Ascending aorta (tissue), 2 donors: ENCODE measurements at regions not wholly inside any gene's neighbourhood (a gene's known extent, or its start where the extent isn't known, plus 50 kb on each side); places are given as distances from the start of the nearest gene placed in this dataset.
A peak's percentile ranks its signal among the peaks of the same experiment; 100 is the strongest.

Experiments used
- DNase-seq, 2 donors: peaks; one replicate each; pipeline ENCODE4 v3.0.0-alpha.2; 2019; ENCODE audit warnings: low spot score in 2 of 2
- H3K27ac ChIP-seq, 2 donors: fragments of 200-600 bp; sonication (generic); one replicate each; pipeline ENCODE4 v1.5.1; 2016 to 2017; ENCODE audit warnings: mild to moderate bottlenecking in 1 of 2
- H3K27me3 ChIP-seq: fragments of 200-600 bp; sonication (generic); one replicate; pipeline ENCODE4 v1.5.1; 2017
- H3K36me3 ChIP-seq, 2 donors: fragments of 200-600 bp; sonication (generic); one replicate each; pipeline ENCODE4 v1.5.1; 2016
- H3K4me1 ChIP-seq, 2 donors: fragments of 200-600 bp; sonication (generic); one replicate each; pipeline ENCODE4 v1.5.1; 2016 to 2017; ENCODE audit warnings: mild to moderate bottlenecking in 1 of 2
- H3K4me3 ChIP-seq, 2 donors: fragments of 200-600 bp; sonication (generic); one replicate each; pipeline ENCODE4 v1.5.1; 2016 to 2017; ENCODE audit warnings: mild to moderate bottlenecking in 1 of 2
- H3K9me3 ChIP-seq, 2 donors: fragments of 200-600 bp; sonication (generic); one replicate each; pipeline ENCODE4 v1.5.1; 2016
- intact Hi-C: fragments of 100-400 bp; cut with DNase I; formaldehyde crosslinking; loops from one replicate; pipeline ENCODE4 v1.15.1; 2023
- TF ChIP-seq, protein P1 (sequence below), 3 experiments: fragments of 200-600 bp in 2 of 3; fragments of 450-650 bp in 1 of 3; sonication (generic) in 2 of 3; IDR thresholded peaks; one replicate each; pipeline ENCODE4 v1.5.1; 2016 to 2019; ENCODE audit warnings: antibody characterized with exemption in 3 of 3, mild to moderate bottlenecking in 1 of 3, moderate library complexity in 1 of 3

DNA sequence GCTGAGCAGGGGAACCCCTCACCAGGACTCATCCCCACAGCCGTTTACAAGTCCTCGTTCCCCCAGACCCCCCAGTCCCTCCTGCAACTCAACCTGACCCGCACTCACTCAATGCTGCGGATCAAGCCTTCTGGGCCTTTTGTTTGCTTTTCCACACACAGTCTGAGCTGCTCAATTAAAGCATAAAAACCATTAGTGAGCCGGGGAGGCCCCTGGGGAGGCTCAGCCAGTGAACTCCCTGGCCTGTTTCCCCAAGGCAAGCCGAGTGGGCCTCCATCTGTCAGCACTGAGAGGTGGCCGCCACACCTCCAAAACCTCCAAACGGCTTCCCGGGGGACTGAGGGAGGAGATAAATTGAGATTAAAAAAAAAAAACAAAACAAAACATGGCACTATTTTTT is 158.5 kb downstream of the SHOX start:
- H3K4me3 ChIP-seq, result no peak overlapping the region
- no peak for DNase-seq
- no peaks in the 10 kb centered on the region for H3K27me3 ChIP-seq
- H3K27ac ChIP-seq, result no peak overlapping the region
- H3K4me1 ChIP-seq, result no peaks in the 10 kb centered on the region
- H3K9me3 ChIP-seq, result no peaks in the 10 kb centered on the region
- H3K36me3 ChIP-seq, result no peaks in the 10 kb centered on the region
- TF ChIP-seq, protein P1, sequence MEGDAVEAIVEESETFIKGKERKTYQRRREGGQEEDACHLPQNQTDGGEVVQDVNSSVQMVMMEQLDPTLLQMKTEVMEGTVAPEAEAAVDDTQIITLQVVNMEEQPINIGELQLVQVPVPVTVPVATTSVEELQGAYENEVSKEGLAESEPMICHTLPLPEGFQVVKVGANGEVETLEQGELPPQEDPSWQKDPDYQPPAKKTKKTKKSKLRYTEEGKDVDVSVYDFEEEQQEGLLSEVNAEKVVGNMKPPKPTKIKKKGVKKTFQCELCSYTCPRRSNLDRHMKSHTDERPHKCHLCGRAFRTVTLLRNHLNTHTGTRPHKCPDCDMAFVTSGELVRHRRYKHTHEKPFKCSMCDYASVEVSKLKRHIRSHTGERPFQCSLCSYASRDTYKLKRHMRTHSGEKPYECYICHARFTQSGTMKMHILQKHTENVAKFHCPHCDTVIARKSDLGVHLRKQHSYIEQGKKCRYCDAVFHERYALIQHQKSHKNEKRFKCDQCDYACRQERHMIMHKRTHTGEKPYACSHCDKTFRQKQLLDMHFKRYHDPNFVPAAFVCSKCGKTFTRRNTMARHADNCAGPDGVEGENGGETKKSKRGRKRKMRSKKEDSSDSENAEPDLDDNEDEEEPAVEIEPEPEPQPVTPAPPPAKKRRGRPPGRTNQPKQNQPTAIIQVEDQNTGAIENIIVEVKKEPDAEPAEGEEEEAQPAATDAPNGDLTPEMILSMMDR (IDR thresholded peaks at IDR 0.05), result no peak
- intact Hi-C loops, result no loop called here

DNA sequence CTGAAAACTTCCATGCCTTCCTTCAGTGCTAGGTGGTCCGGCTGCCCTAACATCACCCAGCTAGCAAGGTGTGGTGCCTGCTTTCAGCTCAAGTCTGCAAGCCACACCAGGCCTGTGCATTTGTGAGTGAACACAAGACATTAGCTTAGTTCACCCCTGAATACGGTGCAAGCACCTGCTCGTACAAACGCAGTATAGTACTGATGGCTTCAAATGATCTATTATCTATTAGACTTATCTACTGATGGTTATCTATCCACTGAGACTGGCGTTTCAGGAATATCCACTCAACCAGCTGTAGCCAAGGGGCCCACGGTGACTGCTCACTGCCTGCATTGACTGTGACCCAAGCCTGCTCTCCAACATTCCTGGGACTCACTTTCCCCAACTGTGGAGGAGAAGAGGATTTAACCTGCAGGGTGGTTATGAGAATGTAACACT is 155.9 kb downstream of the SHOX start:
- no peaks in the 10 kb centered on the region for H3K27me3 ChIP-seq
- no peaks in the 10 kb centered on the region for H3K36me3 ChIP-seq
- no peaks in the 10 kb centered on the region for H3K4me1 ChIP-seq
- no peaks in the 10 kb centered on the region for H3K9me3 ChIP-seq
- intact Hi-C loops, result no loop called here
- H3K4me3 ChIP-seq, result no peak overlapping the region
- no peak for DNase-seq
- TF ChIP-seq, protein P1 (IDR thresholded peaks at IDR 0.05), result no peak
- no peak overlapping the region for H3K27ac ChIP-seq

DNA sequence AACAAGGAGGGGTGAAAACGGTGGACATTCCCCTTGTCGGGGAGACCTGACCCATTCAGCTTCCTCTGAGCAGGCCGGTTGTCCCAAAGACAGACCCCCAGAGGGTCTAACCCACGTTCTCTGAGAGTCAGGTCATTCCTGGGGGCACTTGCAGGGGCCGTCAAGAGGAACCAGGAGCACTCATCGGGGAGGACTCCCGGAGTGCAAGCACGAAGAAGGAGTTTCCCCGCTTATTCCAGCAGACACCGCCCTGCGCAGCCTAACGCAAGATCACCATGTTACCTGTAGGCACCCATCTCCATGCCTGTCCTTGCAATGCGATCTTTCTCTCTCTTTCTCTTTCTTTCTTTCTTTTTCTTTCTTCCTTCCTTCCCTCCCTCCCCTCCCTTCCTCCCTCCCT is 154.2 kb downstream of the SHOX start:
- Histone ChIP-seq H3K27ac (no peak overlapping the region), H3K27me3 (no peaks in the 10 kb centered on the region), H3K9me3 (no peaks in the 10 kb centered on the region), H3K4me3 (no peak overlapping the region), H3K36me3 (no peaks in the 10 kb centered on the region), H3K4me1 (no peaks in the 10 kb centered on the region)
- TF ChIP-seq, protein P1 (IDR thresholded peaks at IDR 0.05), result no peak
- no peak for DNase-seq
- intact Hi-C loops, result no loop called here

DNA sequence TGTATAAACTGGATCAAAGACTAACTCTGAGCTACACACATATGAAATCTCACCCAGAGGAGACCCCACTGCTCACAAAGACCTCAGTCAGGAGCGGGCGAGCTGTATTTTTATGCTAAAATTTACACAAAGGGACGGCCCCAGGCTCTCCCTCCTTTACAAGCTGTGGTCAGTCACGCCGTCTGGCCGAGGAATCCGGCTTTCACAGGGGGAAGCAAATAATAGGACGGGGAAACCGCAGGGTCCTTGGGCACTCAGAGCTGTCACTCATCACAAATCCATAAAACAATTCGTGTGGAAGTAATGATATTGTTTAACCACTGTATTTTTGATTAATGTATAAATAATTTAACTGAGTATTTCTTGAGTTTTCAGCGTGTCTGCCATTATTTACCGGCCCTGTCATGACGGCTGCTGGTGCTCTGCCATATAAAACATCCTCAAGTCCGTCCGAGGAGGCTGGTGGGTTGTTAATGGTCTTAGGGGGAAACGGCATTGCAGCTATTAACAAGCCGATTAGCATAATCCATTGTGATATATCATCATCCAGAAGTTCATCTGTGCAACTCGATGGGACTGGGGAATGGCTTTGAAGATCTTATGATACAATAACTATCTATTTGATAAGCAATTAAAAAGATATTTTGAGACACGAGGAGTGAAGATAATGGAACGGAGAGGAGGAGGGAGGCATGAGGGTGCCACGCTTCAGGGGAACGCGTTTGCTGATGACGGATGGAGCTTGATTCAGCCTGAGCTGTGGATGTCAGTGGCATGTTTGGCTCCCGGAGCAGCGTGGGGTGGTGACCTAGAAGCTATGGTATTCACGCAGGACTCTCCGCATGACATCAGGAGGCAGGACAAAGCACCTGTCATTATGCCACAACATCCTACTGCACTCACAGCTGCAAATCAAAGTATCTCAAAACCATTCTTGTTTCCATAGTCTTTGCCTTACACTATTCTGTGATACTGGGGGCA is 150.9 kb downstream of the SHOX start:
- Histone ChIP-seq H3K36me3 (no peaks in the 10 kb centered on the region), H3K27ac (no peak overlapping the region), H3K4me3 (no peak overlapping the region), H3K4me1 (no peaks in the 10 kb centered on the region), H3K9me3 (no peaks in the 10 kb centered on the region), H3K27me3 (no peaks in the 10 kb centered on the region)
- peak in 1 of 2 donors; percentile 55 for DNase-seq
- TF ChIP-seq, protein P1 (IDR thresholded peaks at IDR 0.05), result no peak
- intact Hi-C loops, result no loop called here

DNA sequence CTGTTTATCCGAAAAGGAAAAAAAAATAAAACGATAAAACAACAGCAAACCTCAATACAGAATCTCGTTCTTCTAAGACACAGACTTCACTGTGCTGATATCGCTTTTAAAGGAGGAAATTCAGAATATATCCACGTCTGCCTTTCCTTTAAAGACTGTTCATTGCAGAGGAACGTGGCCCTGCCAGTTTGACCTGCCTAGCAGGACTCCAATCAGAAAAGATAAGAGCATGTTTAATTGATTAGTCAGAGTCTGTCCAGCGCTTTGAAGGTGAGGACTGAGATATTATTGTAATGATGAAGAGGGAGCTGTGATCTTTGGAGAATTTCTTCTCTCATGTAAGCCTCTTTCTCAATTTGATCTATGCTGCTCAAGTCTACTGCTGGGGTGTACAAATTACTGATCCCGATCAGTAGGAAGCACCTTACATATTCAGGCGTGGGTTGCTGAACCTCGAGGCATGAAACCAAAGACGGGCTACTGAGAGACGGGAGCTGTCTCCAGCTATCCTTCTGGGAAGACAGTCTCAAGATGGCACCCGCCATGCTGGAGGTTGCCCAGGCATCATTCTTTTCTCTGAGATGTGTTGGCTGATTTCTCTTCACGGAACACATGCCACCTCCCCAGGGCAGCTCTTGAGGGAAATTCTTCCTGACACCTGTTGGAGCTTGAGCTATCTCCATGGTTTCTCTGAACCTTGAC is 146.1 kb downstream of the SHOX start:
- Histone ChIP-seq H3K9me3 (no peaks in the 10 kb centered on the region), H3K27ac (no peak overlapping the region), H3K4me1 (no peaks in the 10 kb centered on the region), H3K4me3 (no peak overlapping the region), H3K36me3 (no peaks in the 10 kb centered on the region), H3K27me3 (no peaks in the 10 kb centered on the region)
- DNase-seq, result no peak
- TF ChIP-seq, protein P1 (IDR thresholded peaks at IDR 0.05), result no peak
- intact Hi-C loops, result no loop called here
